Activated naive CD4-positive, alpha-beta T cell treated with anti-CD3 and anti-CD28 coated beads, Interleukin-2, amount 10 ng/mL, durations not matched to agents 7 days and 5 days (primary cell): ENCODE measurements at regions not wholly inside any gene's neighbourhood (a gene's known extent, or its start where the extent isn't known, plus 50 kb on each side); places are given as distances from the start of the nearest gene placed in this dataset.
A peak's percentile ranks its signal among the peaks of the same experiment; 100 is the strongest.
"Not testable (repeated sequence)": the region's sequence is repeated elsewhere in the genome, so short reads cannot be mapped to it uniquely, and the experiment has no call there.

ENCODE experiments used
- CTCF ChIA-PET: fragments of 350-600 bp; sonication (Branson Sonifier 250); formaldehyde crosslinking; loops from one replicate; lab custom pipeline; 2021; ENCODE audit warnings: antibody characterized with exemption; lab: Charles Lee
- DNase-seq: peaks from one replicate; pipeline ENCODE4 v3.0.0-alpha.2; 2020
- H3K27ac Mint-ChIP-seq: one replicate; pipeline ENCODE4 v1.8.0; 2021; ENCODE audit warnings: mild to moderate bottlenecking, moderate library complexity, mixed read lengths
- H3K27me3 Mint-ChIP-seq: one replicate; pipeline ENCODE4 v1.8.0; 2021; ENCODE audit warnings: mild to moderate bottlenecking, mixed read lengths
- H3K36me3 Mint-ChIP-seq: one replicate; pipeline ENCODE4 v1.8.0; 2021; ENCODE audit warnings: mixed read lengths
- H3K4me1 Mint-ChIP-seq: one replicate; pipeline ENCODE4 v1.8.0; 2021; ENCODE audit warnings: mixed read lengths
- H3K4me3 Mint-ChIP-seq: one replicate; pipeline ENCODE4 v1.8.0; 2021; ENCODE audit warnings: mild to moderate bottlenecking, moderate library complexity, mixed read lengths
- H3K9me3 Mint-ChIP-seq: one replicate; pipeline ENCODE4 v1.8.0; 2021; ENCODE audit warnings: mixed read lengths

GRCh38 chr1:148679050-148679786, 69.4 kb upstream of the NUDT4B start:
- DNase-seq: peak; percentile 68

GRCh38 chr1:148679787-148680326, 68.7 kb upstream of the NUDT4B start:
- H3K4me1 Mint-ChIP-seq, H3K36me3 Mint-ChIP-seq, CTCF ChIA-PET, H3K27me3 Mint-ChIP-seq, H3K9me3 Mint-ChIP-seq, DNase-seq: not testable (repeated sequence)
- Mint-ChIP-seq H3K27ac (peak overlapping the region; percentile 33), H3K4me3 (peak overlapping the region; percentile 71)

More at GRCh38 chr1:148679050-148679786, 69.4 kb upstream of the NUDT4B start:
- CTCF ChIA-PET, H3K4me1 Mint-ChIP-seq, H3K36me3 Mint-ChIP-seq, H3K9me3 Mint-ChIP-seq, H3K27me3 Mint-ChIP-seq: not testable (repeated sequence)
- peak overlapping the region; percentile 71 for H3K4me3 Mint-ChIP-seq
- peak overlapping the region; percentile 33 for H3K27ac Mint-ChIP-seq

DNA sequence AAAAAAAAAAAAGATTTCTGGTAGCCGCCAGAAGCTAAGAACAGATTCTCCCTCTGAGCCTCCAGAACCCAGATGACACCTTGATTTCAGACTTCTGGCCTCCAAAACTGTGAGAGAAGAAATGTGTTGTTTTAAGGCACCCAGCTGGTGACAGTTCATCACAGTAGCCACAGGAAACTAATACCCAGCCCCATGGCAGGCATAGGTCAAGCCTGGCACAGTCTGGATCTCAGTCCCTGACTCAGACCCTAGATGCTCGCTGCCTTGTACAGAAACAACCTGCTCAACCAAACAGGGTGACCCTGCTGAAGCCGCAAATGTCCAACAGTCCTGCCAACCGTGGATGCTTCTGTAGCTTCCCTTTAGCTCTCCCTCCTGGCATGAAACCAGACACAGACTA, 61.8 kb upstream of the NUDT4B start:
- H3K36me3 Mint-ChIP-seq, H3K27ac Mint-ChIP-seq, DNase-seq, CTCF ChIA-PET, H3K9me3 Mint-ChIP-seq, H3K27me3 Mint-ChIP-seq, H3K4me3 Mint-ChIP-seq, H3K4me1 Mint-ChIP-seq: not testable (repeated sequence)

DNA sequence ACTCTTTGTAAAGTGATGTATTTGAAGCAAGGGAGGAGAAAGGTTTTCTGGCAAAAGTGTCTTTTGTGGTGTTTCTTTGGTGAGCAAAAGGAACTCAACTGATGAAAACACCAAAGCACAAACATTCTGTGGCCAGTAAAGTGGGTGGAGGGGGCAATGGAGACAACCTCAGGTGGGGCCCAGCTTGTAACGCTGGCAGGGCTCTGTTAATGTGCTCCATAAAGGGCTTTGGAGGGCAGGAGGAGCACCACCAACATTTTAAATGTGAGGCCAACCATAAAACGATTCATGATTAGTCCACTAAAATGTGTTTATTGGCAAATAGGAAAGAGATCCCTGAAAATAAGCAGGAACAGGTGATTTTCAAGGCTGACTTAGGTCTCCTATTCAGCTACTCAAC, 61.2 kb upstream of the NUDT4B start:
- H3K27ac Mint-ChIP-seq, H3K9me3 Mint-ChIP-seq, H3K27me3 Mint-ChIP-seq, CTCF ChIA-PET, H3K4me3 Mint-ChIP-seq, H3K36me3 Mint-ChIP-seq, DNase-seq, H3K4me1 Mint-ChIP-seq: not testable (repeated sequence)
